Activated CD8-positive, alpha-beta memory T cell treated with anti-CD3 and anti-CD28 coated beads, Interleukin-2, amount 10 ng/mL, durations not matched to agents 7 days and 5 days (primary cell): ENCODE measurements at regions not wholly inside any gene's neighbourhood (a gene's known extent, or its start where the extent isn't known, plus 50 kb on each side); places are given as distances from the start of the nearest gene placed in this dataset.

Experiments used
- ATAC-seq: fragments of 150-1000 bp; cut with Tn5 transposase; one replicate; pipeline ENCODE4 v1.10.0; 2021; ENCODE audit warnings: moderate library complexity
- CTCF ChIA-PET: fragments of 350-600 bp; sonication (Branson Sonifier 250); formaldehyde crosslinking; loops from one replicate; lab custom pipeline; 2021; ENCODE audit warnings: antibody characterized with exemption; lab: Charles Lee
- DNase-seq: peaks from one replicate; pipeline ENCODE4 v3.0.0-alpha.2; 2020
- H3K27ac Mint-ChIP-seq: one replicate; pipeline ENCODE4 v1.8.0; 2021; ENCODE audit warnings: mild to moderate bottlenecking, mixed read lengths
- H3K27me3 Mint-ChIP-seq: one replicate; pipeline ENCODE4 v1.8.0; 2021; ENCODE audit warnings: mixed read lengths
- H3K36me3 Mint-ChIP-seq: one replicate; pipeline ENCODE4 v1.8.0; 2021; ENCODE audit warnings: mild to moderate bottlenecking, mixed read lengths
- H3K4me1 Mint-ChIP-seq: one replicate; pipeline ENCODE4 v1.8.0; 2021; ENCODE audit warnings: mixed read lengths
- H3K4me3 Mint-ChIP-seq: one replicate; pipeline ENCODE4 v1.8.0; 2021; ENCODE audit warnings: mild to moderate bottlenecking, moderate library complexity, mixed read lengths
- H3K9me3 Mint-ChIP-seq: one replicate; pipeline ENCODE4 v1.8.0; 2022; ENCODE audit warnings: low read depth, mixed read lengths

DNA sequence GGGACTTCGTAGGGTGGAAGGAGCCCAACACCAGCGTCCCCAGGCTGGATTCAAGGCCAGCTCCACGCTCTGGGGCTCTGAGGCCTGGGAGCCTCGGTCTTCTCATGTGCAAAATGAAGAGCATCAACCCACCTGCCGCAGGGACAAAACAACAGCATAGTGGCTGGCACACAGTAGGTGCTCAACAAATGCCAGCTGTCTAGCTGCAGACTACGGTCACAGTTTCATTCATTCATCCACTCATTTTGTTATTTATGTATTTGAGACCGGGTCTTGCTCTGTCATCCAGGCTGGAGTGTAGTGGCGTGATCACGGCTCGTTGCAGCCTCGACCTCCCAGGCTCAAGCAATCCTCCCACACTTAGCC lies 60.7 kb downstream of the CEBPB start:
- Mint-ChIP-seq H3K4me3 (no peak overlapping the region), H3K36me3 (no peaks in the 10 kb centered on the region)
- CTCF ChIA-PET: no interaction called here

DNA sequence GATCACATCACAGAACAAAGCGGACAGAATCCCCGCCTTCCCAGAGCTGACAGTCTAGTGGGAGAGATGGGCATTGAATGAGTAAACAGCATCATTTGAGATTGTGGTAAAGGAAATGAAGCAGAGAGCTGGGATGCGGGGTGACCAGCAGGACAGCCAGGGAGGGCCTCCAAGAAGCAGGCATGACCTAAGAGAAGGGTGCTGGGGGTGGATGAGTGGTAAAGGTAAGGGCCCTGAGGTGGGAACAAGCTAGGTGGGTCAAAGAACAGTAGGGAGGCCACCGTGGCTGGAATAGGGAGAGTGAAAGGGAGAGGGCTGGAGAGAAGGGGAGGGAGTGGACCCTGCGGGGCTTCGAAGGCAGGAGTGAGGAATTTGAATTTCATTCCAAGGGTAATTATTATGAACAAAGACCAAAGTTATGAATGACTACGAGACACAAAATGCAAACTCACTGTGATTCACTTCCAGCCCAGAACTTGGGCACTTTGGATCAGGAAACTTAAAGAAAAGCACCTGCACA lies 61.4 kb downstream of the CEBPB start:
- Mint-ChIP-seq H3K27ac (no peak overlapping the region), H3K27me3 (peaks cover 28% of the 10 kb centered on the region), H3K4me1 (no peaks in the 10 kb centered on the region), H3K4me3 (no peak overlapping the region), H3K36me3 (no peaks in the 10 kb centered on the region), H3K9me3 (no peaks in the 10 kb centered on the region)
- DNase-seq (no peak), ATAC-seq (no peak)
- CTCF ChIA-PET: no interaction called here

More for the DNA sequence above, 60.7 kb downstream of the CEBPB start:
- Mint-ChIP-seq H3K27me3 (peaks cover 25% of the 10 kb centered on the region), H3K4me1 (no peaks in the 10 kb centered on the region), H3K9me3 (no peaks in the 10 kb centered on the region), H3K27ac (no peak overlapping the region)
- no peak for DNase-seq
- ATAC-seq: no peak

DNA sequence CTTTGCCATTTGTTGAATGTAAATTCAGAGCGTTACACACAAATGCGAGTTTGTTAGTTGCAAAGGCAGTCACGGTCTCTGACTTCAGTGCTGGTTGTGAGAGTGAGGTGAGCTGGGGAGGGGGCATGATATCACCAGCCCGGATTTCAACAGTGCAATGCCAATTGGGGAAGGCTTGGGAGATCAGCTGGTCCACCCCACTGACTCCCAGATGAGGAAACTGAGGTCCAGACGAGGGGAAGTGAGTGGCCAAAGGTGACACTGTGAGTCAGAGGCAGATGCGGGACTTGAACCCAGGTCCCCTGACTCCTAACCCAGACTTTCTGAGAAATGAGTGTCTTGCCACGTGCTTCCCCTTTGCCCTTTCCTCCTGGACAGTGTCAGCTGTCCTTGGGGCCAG lies 62.1 kb downstream of the CEBPB start:
- no peaks in the 10 kb centered on the region for H3K4me1 Mint-ChIP-seq
- no peak overlapping the region for H3K4me3 Mint-ChIP-seq
- H3K9me3 Mint-ChIP-seq: no peaks in the 10 kb centered on the region
- no peak overlapping the region for H3K27ac Mint-ChIP-seq
- no peak for DNase-seq
- no peaks in the 10 kb centered on the region for H3K36me3 Mint-ChIP-seq
- peaks cover 30% of the 10 kb centered on the region for H3K27me3 Mint-ChIP-seq
- no peak for ATAC-seq
- CTCF ChIA-PET: no interaction called here

DNA sequence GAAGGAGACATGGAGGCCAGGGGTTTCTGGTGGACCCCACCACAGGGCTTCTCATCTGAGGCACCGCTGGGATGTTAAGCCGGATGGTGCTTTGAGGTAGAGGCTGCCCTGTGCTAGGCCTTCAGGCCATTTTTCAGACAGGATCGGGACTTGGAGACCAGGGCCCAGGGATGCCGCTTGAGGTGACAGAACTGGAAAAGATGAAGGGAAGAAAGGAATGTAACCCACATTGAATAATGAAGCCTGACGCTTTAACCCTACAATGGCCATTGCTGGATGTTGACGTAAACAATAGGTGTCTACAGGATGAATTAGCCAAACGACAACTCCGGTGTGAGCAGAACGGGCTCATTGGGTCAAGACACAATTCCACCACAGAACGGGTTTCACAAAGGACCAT lies 62.5 kb downstream of the CEBPB start:
- Mint-ChIP-seq H3K27ac (no peak overlapping the region), H3K36me3 (no peaks in the 10 kb centered on the region), H3K4me3 (no peak overlapping the region), H3K27me3 (peaks cover 30% of the 10 kb centered on the region), H3K4me1 (no peaks in the 10 kb centered on the region), H3K9me3 (no peaks in the 10 kb centered on the region)
- CTCF ChIA-PET: no interaction called here
- ATAC-seq (no peak), DNase-seq (no peak)

DNA sequence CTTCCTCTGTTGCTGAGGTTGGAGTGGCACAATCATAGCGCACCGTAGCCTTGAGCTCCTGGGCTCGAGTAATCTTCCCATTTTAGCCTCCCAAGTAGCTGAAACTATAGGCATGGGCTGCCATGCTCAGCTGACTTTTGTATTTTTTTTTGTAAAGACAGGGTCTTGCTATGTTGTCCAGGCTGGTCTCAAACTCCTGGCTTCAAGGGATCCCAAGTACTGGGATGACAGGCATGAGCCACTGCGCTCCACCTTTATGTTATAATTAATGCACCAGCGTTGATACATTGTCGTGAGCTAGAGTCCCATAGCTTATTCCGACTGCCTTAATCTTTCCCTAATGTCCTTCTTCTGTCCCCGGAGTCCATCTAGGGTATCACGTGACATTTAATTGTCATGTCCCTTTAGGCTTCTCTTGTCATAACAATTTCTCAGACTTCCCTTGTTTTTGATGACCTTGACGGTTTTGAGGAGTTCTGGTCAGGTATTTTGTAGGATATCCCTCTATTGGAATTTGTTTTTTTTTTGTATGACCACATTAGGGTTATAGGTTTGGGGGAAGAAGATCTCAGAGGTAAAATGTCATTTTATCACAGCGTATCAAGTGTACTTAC lies 63.9 kb downstream of the CEBPB start:
- Mint-ChIP-seq H3K36me3 (no peaks in the 10 kb centered on the region), H3K9me3 (no peaks in the 10 kb centered on the region), H3K4me1 (peaks cover 8% of the 10 kb centered on the region), H3K27me3 (peaks cover 24% of the 10 kb centered on the region), H3K27ac (no peak overlapping the region), H3K4me3 (no peak overlapping the region)
- DNase-seq: no peak
- no peak for ATAC-seq
- CTCF ChIA-PET: interaction anchor here (1.1 kb wide), 1 partner anchor 276 kb away, joined by 3 read pairs; no protein-coding TSS in a partner anchor

DNA sequence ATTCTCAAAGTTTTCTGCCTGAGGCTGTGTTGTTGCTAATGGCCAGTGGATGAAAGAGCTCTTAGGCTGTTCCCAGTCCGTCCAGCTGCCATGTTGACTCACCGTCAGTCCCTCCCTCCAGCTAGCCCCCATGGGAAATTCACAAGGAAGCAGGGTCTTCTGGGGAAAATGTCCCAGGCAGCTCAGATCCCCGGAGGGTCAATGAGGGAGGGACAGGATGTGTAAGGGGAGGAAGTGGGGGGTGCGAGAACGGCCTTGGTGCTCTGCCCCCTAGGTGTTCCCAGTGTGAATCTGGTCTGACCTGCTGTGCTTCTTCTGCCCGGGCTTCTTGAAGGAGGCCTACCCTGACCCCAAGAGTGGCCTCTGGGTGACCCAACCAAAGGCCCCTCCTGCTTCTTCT lies 65.9 kb downstream of the CEBPB start:
- peaks cover 24% of the 10 kb centered on the region for H3K27me3 Mint-ChIP-seq
- DNase-seq (no peak), ATAC-seq (no peak)
- CTCF ChIA-PET: no interaction called here
- H3K36me3 Mint-ChIP-seq: no peaks in the 10 kb centered on the region
- no peak overlapping the region for H3K4me3 Mint-ChIP-seq
- no peaks in the 10 kb centered on the region for H3K9me3 Mint-ChIP-seq
- H3K4me1 Mint-ChIP-seq: peaks cover 26% of the 10 kb centered on the region
- H3K27ac Mint-ChIP-seq: no peak overlapping the region

DNA sequence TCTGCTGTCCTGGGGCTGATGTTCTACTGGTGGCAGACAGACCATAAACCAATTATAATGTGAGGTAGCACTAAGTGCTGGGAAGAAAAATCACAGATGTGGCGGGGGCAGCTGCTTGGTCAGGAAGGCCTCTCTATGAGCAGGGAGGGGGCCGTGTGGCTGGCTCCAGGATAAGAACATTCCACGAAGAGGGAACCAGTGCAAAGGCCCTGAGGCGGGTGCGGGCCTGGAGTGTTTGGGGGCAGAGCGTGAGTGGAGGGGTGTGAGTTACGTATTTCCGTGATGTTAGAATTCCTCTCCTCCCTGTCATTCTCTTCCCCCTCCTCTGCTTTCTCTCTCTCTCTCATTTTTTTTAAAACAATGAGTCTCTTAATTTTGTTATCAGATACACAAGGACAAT lies 67.2 kb downstream of the CEBPB start:
- Mint-ChIP-seq H3K36me3 (no peaks in the 10 kb centered on the region), H3K9me3 (no peaks in the 10 kb centered on the region), H3K4me3 (no peak overlapping the region), H3K27ac (no peak overlapping the region), H3K4me1 (peaks cover 26% of the 10 kb centered on the region), H3K27me3 (peaks cover 22% of the 10 kb centered on the region)
- DNase-seq: no peak
- ATAC-seq: no peak
- CTCF ChIA-PET: no interaction called here

DNA sequence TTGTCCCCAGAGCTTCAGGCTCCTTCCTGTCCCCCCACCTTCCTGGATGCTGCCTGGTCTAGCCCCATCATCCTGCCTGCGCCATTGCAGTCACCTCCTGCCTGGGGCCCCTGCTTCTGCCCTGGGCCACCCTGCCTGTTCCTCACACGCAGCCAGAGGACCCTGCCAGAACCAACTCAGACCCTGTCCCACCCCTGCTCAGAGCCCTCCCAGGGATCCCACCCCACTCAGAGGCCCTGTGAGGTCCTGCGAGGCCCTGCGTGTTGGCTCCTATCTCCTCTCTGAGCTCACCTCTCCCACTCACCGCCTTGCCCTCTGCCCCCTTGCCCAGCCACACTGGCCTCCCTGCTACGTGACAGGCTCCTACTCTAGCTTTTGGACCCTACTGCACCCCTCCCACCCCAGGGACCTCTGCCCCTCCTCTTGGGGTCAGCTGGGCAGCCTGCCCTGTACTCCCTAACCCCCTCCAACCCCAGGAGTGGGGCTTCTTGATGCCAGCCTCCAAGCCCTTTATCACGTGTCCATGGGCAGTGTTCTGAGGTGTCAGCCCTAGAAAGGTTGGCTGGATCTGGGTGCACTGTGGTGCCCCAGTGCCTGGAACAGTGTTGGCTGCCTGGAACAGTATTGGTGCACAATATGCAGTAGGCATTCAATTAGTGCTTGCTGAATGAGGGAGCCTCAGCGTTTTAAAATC lies 68.3 kb downstream of the CEBPB start:
- ATAC-seq (no peak), DNase-seq (no peak)
- Mint-ChIP-seq H3K27me3 (peaks cover 18% of the 10 kb centered on the region), H3K9me3 (no peaks in the 10 kb centered on the region), H3K27ac (no peak overlapping the region), H3K36me3 (no peaks in the 10 kb centered on the region), H3K4me1 (peaks cover 26% of the 10 kb centered on the region), H3K4me3 (no peak overlapping the region)
- CTCF ChIA-PET: no interaction called here

DNA sequence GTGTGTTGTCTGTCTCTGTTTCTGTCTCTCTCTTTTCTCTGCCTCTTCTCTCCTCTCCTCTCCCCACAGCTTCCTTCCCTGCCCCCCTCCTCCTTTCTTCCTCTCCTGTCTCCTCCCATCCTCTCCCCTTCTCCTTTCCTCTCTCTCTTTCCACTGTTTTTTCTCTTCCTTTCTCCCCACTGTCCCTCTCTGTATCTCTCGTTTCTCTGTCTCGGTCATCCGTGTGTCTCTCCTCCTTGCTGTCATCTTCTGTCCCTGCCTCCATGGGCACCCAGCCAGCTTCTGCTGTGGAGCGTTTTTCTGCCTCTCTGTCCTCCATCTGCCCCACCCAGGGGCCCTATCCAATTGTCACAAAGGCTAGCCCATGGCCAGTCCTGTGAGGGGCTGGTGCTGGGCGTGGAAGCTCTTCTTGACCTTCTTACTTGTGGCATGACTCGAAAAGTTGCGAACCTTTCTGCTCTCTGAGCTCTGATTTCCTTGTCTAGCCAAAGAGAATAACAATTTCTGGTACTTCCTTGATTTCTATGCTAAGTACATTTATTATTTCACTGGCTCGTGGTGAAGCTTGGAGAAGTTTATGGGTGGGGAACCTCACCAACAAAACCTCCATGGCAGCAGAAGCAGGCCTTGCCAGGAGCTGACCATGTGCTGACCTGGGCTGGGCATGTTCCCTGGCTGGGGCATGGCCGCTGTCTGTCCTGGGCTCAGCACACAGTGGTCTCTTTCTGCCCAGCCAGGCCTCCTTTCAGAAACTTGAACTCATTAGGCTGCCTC lies 69.3 kb downstream of the CEBPB start:
- no peak for DNase-seq
- Mint-ChIP-seq H3K27me3 (peaks cover 10% of the 10 kb centered on the region), H3K4me3 (no peak overlapping the region), H3K9me3 (no peaks in the 10 kb centered on the region), H3K36me3 (no peaks in the 10 kb centered on the region), H3K27ac (peak overlapping the region; percentile 35), H3K4me1 (peaks cover 26% of the 10 kb centered on the region)
- no peak for ATAC-seq
- CTCF ChIA-PET: interaction anchor here (0.8 kb wide), 1 partner anchor 16 kb away, joined by 3 read pairs; no protein-coding TSS in a partner anchor

DNA sequence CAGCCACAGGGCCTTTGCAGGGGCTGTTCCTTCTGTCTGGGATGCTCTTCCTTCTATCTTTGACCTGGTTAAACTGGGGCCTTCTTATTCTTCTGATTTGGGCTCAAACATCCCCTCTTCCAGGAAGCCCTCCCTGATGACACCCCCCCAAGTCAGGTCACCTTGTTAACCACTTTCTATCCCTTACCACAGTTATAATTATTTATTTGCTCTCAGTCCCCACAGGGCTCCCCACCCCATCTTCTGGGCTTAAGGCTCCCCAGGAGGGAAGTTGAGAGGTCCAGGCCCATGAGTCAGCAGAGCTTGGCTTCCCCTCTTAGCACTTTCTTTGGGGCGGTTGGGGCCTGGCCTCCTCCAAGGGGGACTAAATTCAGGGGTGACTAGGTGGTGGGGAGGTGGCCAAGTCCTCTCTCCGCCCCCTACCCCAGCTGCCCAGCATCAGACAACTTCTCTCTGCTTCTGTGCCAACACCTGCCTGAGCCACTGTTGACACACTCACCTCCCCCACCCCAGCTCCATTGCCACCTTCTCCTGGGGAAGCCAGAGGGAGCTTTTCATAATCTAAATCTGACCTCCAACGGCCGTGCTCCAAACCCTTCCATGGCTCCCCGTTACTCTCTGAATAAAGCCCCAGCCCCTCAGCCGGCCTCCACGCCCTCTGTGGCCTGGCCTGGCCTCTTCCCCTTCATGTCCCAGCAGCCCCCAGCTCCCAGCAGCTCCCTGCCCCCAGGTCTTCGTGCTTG lies 70.0 kb downstream of the CEBPB start:
- CTCF ChIA-PET: no interaction called here
- Mint-ChIP-seq H3K9me3 (no peaks in the 10 kb centered on the region), H3K4me1 (peaks cover 33% of the 10 kb centered on the region), H3K4me3 (no peak overlapping the region), H3K27ac (peak overlapping the region; percentile 5), H3K36me3 (no peaks in the 10 kb centered on the region), H3K27me3 (peaks cover 5% of the 10 kb centered on the region)
- ATAC-seq: no peak
- DNase-seq: no peak

DNA sequence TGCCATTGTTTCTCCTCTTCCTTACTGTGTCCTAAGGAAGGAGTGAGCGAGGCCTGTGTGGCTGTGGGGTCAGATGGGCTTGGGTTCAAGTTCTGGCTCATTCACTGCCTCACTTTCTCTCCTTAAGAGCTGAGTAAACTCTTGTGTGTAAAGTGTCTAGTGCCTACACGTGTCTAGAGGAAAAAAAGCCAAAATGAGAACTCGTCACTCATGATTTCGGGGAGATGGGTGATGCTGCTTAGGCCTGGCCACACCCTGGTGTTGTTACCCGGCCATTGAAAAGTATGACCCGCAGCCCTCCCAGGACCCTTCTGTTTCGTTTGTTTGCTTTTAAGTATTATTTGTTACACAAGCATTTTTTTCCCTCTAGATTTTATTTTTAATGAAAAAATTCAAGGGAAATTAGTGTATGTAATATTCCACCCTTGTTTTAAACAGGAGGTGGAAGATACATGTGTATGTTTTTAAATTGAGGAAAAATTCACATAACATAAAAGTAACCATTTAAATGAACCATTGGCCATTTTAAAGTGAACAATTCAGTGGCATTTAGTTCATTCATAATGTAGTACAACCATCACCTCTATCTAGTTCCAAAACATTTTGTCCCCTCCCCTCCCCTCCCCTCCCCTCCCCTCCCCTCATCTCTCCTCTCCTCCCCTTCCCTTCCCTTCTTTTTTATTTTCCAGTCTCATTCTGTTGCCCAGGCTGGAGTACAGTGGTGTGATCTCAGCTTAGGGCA lies 71.0 kb downstream of the CEBPB start:
- H3K27ac Mint-ChIP-seq: peak overlapping the region; percentile 4
- peaks cover 38% of the 10 kb centered on the region for H3K4me1 Mint-ChIP-seq
- DNase-seq (no peak), ATAC-seq (no peak)
- peaks cover 5% of the 10 kb centered on the region for H3K27me3 Mint-ChIP-seq
- H3K4me3 Mint-ChIP-seq: no peak overlapping the region
- H3K36me3 Mint-ChIP-seq: no peaks in the 10 kb centered on the region
- CTCF ChIA-PET: no interaction called here
- no peaks in the 10 kb centered on the region for H3K9me3 Mint-ChIP-seq

DNA sequence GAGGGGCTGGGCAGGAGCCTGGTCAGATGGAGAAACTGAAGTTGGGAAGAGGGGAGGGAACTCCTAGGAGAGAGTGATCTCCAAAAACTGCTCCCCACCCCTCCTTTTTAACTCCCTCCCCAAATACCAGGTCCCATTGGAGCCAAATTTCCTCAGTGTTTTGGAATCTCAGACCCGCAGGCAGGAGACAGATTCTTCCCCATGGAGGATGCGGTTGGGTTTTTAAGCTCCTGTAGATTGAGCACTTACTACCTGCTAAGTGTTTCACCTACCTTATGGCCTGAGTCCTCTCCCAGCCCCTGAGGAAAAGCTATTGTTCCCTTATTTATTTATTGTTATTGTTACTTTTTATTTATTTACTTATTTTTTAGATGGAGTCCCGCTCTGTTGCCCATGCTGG lies 73.2 kb downstream of the CEBPB start:
- CTCF ChIA-PET: interaction anchor here (0.8 kb wide), 1 partner anchor 285 kb away, joined by 3 read pairs; no protein-coding TSS in a partner anchor
- no peak for ATAC-seq
- no peaks in the 10 kb centered on the region for H3K36me3 Mint-ChIP-seq
- no peaks in the 10 kb centered on the region for H3K9me3 Mint-ChIP-seq
- H3K4me3 Mint-ChIP-seq: no peak overlapping the region
- H3K27ac Mint-ChIP-seq: no peak overlapping the region
- DNase-seq: no peak
- H3K27me3 Mint-ChIP-seq: no peaks in the 10 kb centered on the region
- H3K4me1 Mint-ChIP-seq: peaks cover 36% of the 10 kb centered on the region
